Adrenal gland (tissue), 9 donors: ENCODE measurements at regions not wholly inside any gene's neighbourhood (a gene's known extent, or its start where the extent isn't known, plus 50 kb on each side); places are given as distances from the start of the nearest gene placed in this dataset.

Experiments
- DNase-seq, 7 donors: peaks; one replicate each; pipeline ENCODE4 v3.0.0-alpha.2; 2019 to 2020
- H3K27ac ChIP-seq, 5 donors: fragments of 200-600 bp; sonication (generic) in 4 of 5; 1 replicate in 3 of 5; 2 replicates in 2 of 5; pipeline versions ENCODE4 v1.5.1 to v1.8.0; 2016 to 2020; ENCODE audit warnings: mild to moderate bottlenecking in 1 of 5
- H3K27me3 ChIP-seq: fragments of 200-600 bp; 2 replicates; pipeline ENCODE4 v1.8.0; 2021
- H3K36me3 ChIP-seq, 2 donors: fragments of 200-600 bp; replicated peaks in 1 of 2; 1 replicate in 1 of 2; 2 replicates in 1 of 2; pipeline versions ENCODE4 v1.5.1 to v1.8.0; 2018 to 2022
- H3K4me1 ChIP-seq, 2 donors: fragments of 200-600 bp; replicated peaks in 1 of 2; 1 replicate in 1 of 2; 2 replicates in 1 of 2; pipeline versions ENCODE4 v1.5.1 to v1.8.0; 2018 to 2021
- H3K4me3 ChIP-seq, 4 donors: fragments of 200-600 bp; sonication (generic) in 3 of 4; one replicate each; pipeline ENCODE4 v1.5.1; 2016 to 2018
- H3K9me3 ChIP-seq, 3 donors: fragments of 200-600 bp; sonication (generic) in 1 of 3; replicated peaks in 1 of 3; 1 replicate in 2 of 3; 2 replicates in 1 of 3; pipeline versions ENCODE4 v1.5.1 to v1.8.0; 2016 to 2021
- CTCF ChIP-seq, 6 experiments: fragments of 450-650 bp in 4 of 6; fragments of 200-600 bp in 2 of 6; sonication (generic) in 1 of 6; IDR thresholded peaks; 1 replicate in 5 of 6; 2 replicates in 1 of 6; pipeline versions ENCODE4 v1.5.1 to v1.8.0; 2016 to 2021; ENCODE audit warnings: antibody characterized with exemption in 6 of 6, mild to moderate bottlenecking in 2 of 6, moderate library complexity in 1 of 6
- POLR2A ChIP-seq, 2 donors: fragments of 450-650 bp; IDR thresholded peaks; one replicate each; pipeline ENCODE4 v1.6.1; 2017; ENCODE audit warnings: antibody characterized with exemption in 2 of 2, mild to moderate bottlenecking in 2 of 2, moderate library complexity in 1 of 2
- WGBS, 4 donors: extraction: QIAGEN DNeasy Blood & Tissue Kit in 2 of 4; methylation state at CpG; one replicate each; pipeline versions ENCODE4 v1.1.5 to v1.1.7; 2013 to 2017; 5-methylcytosine and 5-hydroxymethylcytosine counted together
- intact Hi-C, 2 donors: fragments of 100-400 bp; cut with DNase I; formaldehyde crosslinking; loops; one replicate each; pipeline versions ENCODE4 v1.14.1 to v1.15.0; 2022 to 2023
- donor health status: healthy with polysubstance abuse.
- donor health status: Bipolar disorder and iron deficiency.
- donor health status: DM: yes; HTN: yes; CAD: no.
- donor health status: DM: no; HTN: no; CAD: no.
- donor health status: DM: no; HTN: no; CAD: no.

DNA sequence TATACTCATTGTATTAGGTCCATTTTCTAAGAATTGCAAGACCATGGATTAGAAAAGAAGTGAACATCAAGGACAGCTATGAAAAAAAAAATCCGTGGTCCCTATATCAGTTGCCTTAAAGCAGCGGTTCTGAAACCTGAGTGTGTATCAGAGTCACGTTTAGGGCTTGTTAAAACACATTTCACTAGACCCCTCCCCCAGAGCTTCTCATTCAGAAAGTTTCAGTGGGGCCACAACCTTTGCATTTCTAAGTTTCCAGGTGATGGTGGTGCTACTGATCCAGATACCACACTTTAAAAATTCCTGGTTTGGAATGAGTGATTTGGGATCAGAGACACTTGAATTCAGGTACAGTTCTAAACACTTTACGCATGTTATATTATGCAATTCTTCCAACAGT is 96.1 kb upstream of the PRMT6 start:
- H3K36me3 ChIP-seq, result no peaks in the 10 kb centered on the region
- no peak for DNase-seq
- no peak overlapping the region for H3K4me3 ChIP-seq
- intact Hi-C loops, result no loop called here
- no peaks in the 10 kb centered on the region for H3K9me3 ChIP-seq
- TF ChIP-seq POLR2A (IDR thresholded peaks at IDR 0.05) (no peak), CTCF (IDR thresholded peaks at IDR 0.05) (no peak)
- H3K4me1 ChIP-seq, result no peaks in the 10 kb centered on the region
- WGBS, 4 donors, result 45 to 63% (median 55%) methylated on average over 4 of the region's 4 CpGs
- H3K27me3 ChIP-seq, result no peaks in the 10 kb centered on the region
- H3K27ac ChIP-seq, result no peak overlapping the region

GRCh38 chr1:106961646-106962045 is 94.8 kb upstream of the PRMT6 start:
- no peaks in the 10 kb centered on the region for H3K36me3 ChIP-seq
- no peaks in the 10 kb centered on the region for H3K4me1 ChIP-seq
- no peaks in the 10 kb centered on the region for H3K9me3 ChIP-seq
- H3K27me3 ChIP-seq, result no peaks in the 10 kb centered on the region
- intact Hi-C loops, result no loop called here
- TF ChIP-seq POLR2A (IDR thresholded peaks at IDR 0.05) (no peak), CTCF (IDR thresholded peaks at IDR 0.05) (no peak)
- no peak overlapping the region for H3K27ac ChIP-seq
- no peak overlapping the region for H3K4me3 ChIP-seq
- DNase-seq, result no peak

GRCh38 chr1:106962591-106962990 is 93.9 kb upstream of the PRMT6 start:
- intact Hi-C loops, result no loop called here
- no peak overlapping the region for H3K4me3 ChIP-seq
- no peaks in the 10 kb centered on the region for H3K27me3 ChIP-seq
- no peak overlapping the region for H3K27ac ChIP-seq
- no peak for DNase-seq
- TF ChIP-seq CTCF (IDR thresholded peaks at IDR 0.05), result no peak
- WGBS, 4 donors, result 80 to 83% (median 81%) methylated on average over 3 of the region's 3 CpGs
- H3K36me3 ChIP-seq, result no peaks in the 10 kb centered on the region
- H3K4me1 ChIP-seq, result no peaks in the 10 kb centered on the region
- no peaks in the 10 kb centered on the region for H3K9me3 ChIP-seq

GRCh38 chr1:106964495-106964894 is 92.0 kb upstream of the PRMT6 start:
- Histone ChIP-seq H3K27ac (no peak overlapping the region), H3K36me3 (no peaks in the 10 kb centered on the region), H3K4me3 (no peak overlapping the region), H3K27me3 (no peaks in the 10 kb centered on the region), H3K4me1 (no peaks in the 10 kb centered on the region), H3K9me3 (no peaks in the 10 kb centered on the region)
- TF ChIP-seq POLR2A (IDR thresholded peaks at IDR 0.05) (no peak), CTCF (IDR thresholded peaks at IDR 0.05) (no peak)
- 55 to 62% (median 60%) methylated on average over 4 of the region's 4 CpGs for WGBS, 4 donors
- intact Hi-C loops, result no loop called here
- DNase-seq, result no peak
